ENCODE measurements at regions not wholly inside any gene's neighbourhood (a gene's known extent, or its start where the extent isn't known, plus 50 kb on each side); places are given as distances from the start of the nearest gene placed in this dataset.

DNA sequence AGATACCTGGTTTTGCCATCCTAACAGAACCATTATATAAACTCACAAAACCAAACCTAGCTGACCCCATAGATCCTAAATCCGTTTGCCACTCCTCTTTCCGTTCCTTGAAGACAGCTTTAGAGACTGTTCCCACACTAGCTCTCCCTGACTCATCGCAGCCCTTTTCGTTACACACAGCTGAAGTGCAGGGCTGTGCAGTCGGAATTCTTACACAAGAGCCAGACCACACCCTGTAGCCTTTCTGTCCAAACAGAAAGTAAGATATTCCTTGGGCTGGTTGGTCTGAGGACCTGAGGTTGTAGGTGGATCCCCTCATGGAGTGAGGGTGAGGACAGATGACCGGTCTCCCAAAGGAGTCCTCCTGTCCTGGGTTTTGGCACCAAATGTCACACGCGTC is 56.7 kb upstream of the NAA35 start:
- DNase-seq (ENCODE audit: low read depth): no peak
- no peaks in the 10 kb centered on the region for H3K27me3 ChIP-seq (ENCODE audit: control insufficient read depth, insufficient read depth, low read length)
- ChIA-PET POLR2A (no interaction called here), CTCF (no interaction called here)
- H3K4me3 ChIP-seq (ENCODE audit: low read depth, low read length): no peak overlapping the region
- no peaks in the 10 kb centered on the region for H3K36me3 ChIP-seq (ENCODE audit: control insufficient read depth, insufficient read depth, low read length)
- TF ChIP-seq, protein P1, sequence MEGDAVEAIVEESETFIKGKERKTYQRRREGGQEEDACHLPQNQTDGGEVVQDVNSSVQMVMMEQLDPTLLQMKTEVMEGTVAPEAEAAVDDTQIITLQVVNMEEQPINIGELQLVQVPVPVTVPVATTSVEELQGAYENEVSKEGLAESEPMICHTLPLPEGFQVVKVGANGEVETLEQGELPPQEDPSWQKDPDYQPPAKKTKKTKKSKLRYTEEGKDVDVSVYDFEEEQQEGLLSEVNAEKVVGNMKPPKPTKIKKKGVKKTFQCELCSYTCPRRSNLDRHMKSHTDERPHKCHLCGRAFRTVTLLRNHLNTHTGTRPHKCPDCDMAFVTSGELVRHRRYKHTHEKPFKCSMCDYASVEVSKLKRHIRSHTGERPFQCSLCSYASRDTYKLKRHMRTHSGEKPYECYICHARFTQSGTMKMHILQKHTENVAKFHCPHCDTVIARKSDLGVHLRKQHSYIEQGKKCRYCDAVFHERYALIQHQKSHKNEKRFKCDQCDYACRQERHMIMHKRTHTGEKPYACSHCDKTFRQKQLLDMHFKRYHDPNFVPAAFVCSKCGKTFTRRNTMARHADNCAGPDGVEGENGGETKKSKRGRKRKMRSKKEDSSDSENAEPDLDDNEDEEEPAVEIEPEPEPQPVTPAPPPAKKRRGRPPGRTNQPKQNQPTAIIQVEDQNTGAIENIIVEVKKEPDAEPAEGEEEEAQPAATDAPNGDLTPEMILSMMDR (IDR thresholded peaks at IDR 0.05; ENCODE audit: insufficient read depth, low read depth, low read length): no peak

- ChIA-PET POLR2A (interaction anchor here (0.6 kb wide), 1 partner anchor 34 kb away, joined by 7 read pairs; no protein-coding TSS in a partner anchor), CTCF (no interaction called here)
- DNase-seq (ENCODE audit: low read depth): no peak
- Histone ChIP-seq H3K36me3 (ENCODE audit: control insufficient read depth, insufficient read depth, low read length) (no peaks in the 10 kb centered on the region), H3K4me3 (ENCODE audit: low read depth, low read length) (no peak overlapping the region), H3K27me3 (ENCODE audit: control insufficient read depth, insufficient read depth, low read length) (no peaks in the 10 kb centered on the region)
- TF ChIP-seq, protein P1 (IDR thresholded peaks at IDR 0.05; ENCODE audit: insufficient read depth, low read depth, low read length): no peak
These were observed 50.0 kb upstream of the NAA35 start for GRCh38 chr9:85890962-85891361.

Measured in BJ (cell line).